Activated CD4-positive, alpha-beta T cell treated with anti-CD3 and anti-CD28 coated beads for 24 hours (primary cell): ENCODE measurements at regions not wholly inside any gene's neighbourhood (a gene's known extent, or its start where the extent isn't known, plus 50 kb on each side); places are given as distances from the start of the nearest gene placed in this dataset.

Experiments used
- DNase-seq, 2 donors: peaks; one replicate each; pipeline ENCODE4 v3.0.0-alpha.2; 2020; ENCODE audit warnings: low read depth in 2 of 2

DNA sequence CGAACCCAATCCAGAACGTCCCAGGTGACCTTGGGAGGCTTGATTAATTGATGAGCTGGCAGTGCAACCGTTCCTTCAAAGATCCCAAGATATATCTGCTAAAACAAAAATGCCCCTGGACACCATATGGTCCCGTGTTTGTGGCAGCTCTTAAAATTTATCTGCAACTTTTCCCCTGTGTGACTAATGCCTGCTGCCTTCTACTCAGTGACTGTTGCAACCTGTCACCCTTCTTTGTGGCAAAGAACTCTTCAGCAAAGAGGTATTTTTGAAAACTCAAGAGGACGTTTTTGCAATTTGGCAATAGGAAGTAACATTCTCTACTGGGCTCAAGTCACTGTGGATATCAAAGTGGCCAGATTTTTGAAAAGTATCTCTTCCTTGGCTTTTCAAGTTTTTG, 75.8 kb upstream of the SOD3 start:
- no peak for DNase-seq

GRCh38 chr4:24720436-24720835, 74.9 kb upstream of the SOD3 start:
- no peak for DNase-seq

DNA sequence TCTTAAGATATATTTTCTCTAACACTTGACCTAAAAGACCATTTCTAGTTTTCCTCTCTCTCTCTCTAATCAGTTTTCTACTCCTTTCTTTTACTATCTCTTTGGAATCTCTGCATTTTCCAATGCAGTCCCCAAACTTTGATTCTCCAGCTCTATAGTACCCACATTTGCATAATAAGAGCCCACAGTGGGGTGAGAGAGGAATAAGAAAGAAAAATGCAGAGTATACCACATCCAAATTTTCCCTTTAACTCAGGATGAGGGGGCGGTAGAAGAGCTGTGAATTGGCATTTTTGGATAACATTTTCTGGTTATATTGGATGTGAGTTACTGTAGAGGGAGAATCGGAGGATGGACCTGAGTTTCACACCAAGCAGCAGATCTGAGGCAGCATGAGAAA, 74.4 kb upstream of the SOD3 start:
- DNase-seq = no peak

- DNase-seq = no peak
These were observed 73.3 kb upstream of the SOD3 start for GRCh38 chr4:24722026-24722568.

- DNase-seq = no peak
These were observed 67.8 kb upstream of the SOD3 start for GRCh38 chr4:24727390-24728224.

- DNase-seq = no peak
These were observed 66.1 kb upstream of the SOD3 start for GRCh38 chr4:24729119-24729730.

DNA sequence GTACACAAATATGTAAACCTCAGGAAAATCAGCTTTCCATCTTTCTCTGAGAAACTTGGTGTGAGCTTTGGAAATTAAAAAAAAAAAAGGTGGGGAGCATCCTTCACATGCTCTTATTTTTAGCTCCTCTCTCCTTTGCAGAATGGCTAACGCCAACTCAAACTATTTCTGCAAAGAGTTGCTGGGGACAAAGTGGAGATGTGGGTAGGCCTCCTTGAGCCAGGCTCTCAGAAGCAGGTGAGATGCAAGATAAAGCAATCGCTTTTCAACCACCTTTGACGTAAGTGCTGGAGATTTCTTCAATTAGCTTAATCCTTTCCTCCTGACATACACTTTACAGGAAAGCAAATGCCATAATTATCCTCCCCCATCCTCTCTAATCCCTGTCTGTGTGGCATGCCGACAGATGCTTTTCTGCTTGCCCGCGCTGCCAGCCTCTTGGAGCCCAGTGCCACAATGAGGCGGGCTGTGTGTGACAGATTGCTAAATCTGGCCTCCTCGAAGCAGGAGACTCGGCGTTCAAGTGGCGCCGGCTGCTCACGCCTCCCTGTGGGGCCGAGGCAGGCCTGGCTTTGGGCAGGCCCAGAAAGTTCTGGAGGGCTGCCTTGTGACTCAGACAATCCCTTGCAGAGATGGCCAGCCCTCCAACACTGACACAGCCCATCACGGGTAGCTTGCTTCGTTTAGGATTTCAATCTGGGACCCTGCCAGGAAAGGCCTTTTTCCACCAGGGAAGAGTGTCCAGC, 64.9 kb upstream of the SOD3 start:
- no peak for DNase-seq

DNA sequence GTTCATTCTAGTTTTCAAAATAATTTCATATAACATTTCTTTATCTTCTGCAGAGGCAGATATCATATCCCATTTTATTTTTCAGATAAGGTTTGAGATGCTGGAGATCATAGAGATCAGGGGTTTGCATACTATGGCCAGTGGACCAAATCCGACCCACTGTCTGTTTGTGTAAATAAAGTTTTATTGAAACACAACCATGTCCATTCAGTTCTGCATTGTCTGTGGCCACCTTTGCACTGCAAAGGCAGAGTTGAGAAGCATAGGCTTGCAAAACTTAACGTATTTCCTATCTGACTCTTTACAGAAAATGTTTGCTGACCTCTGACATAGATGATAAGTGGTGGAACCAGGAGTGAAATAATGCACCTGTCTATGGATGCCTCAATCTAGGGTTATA, 63.9 kb upstream of the SOD3 start:
- no peak for DNase-seq

GRCh38 chr4:24734511-24734910, 60.9 kb upstream of the SOD3 start:
- no peak for DNase-seq

DNA sequence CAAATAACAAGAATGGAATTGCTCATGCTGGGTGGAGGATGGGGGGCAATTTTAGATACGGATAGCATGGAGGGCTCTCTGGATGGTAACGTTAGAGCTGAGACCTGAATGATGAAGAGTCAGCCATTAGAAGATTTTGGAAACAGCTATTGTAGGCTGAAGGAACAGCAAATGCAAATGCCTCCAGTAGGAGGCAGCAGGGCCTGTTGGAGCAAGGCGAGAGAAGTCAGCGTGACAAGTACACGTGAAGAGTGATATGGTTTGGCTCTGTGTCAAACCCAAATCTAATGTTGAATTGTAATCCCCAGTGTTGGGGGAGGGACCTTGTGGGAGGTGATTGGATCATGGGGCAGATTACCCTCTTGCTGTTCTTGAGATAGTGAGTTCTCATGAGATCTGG, 59.3 kb upstream of the SOD3 start:
- no peak for DNase-seq

GRCh38 chr4:24741910-24742309, 53.5 kb upstream of the SOD3 start:
- DNase-seq = no peak

DNA sequence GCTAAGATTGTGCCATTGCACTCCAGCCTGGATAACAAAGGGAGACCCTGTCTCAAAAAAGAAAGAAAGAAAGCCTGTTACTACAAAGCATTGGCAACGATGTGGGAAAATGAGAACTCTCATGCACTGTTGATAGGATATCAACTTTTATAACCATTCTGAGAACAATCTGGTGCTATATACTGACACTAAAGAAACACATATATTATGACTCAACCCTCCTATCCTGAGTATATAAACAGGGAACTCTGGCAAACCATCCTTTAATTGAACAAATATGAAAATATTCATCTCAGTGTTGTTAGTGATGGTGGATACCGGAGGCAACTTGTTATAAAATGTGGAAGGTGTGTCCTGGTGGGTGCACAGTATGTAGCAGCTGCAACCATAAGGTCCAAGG, 53.0 kb upstream of the SOD3 start:
- DNase-seq = no peak

GRCh38 chr4:24742773-24743172, 52.6 kb upstream of the SOD3 start:
- DNase-seq = no peak

GRCh38 chr4:24743206-24743605, 52.2 kb upstream of the SOD3 start:
- no peak for DNase-seq

DNA sequence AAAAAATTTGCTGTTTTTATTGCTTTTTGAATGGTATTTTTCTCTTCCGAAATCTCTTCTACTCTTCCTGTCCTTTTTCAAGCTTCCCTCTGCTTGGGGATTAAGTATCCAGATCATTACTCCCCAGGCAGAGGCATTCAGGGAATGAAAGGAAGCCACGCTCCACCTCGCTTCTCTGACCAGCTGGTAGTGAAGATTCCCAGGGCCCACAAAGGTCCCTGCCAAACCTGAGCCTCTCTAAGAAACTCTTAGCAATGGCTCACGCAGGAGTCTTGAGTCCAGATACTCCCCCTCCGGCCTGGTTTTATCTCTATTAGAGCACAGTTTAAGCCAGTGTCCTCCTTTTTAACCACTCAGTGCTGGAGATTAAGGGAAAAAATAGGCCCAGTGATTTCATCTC, 51.4 kb upstream of the SOD3 start:
- DNase-seq = no peak

DNA sequence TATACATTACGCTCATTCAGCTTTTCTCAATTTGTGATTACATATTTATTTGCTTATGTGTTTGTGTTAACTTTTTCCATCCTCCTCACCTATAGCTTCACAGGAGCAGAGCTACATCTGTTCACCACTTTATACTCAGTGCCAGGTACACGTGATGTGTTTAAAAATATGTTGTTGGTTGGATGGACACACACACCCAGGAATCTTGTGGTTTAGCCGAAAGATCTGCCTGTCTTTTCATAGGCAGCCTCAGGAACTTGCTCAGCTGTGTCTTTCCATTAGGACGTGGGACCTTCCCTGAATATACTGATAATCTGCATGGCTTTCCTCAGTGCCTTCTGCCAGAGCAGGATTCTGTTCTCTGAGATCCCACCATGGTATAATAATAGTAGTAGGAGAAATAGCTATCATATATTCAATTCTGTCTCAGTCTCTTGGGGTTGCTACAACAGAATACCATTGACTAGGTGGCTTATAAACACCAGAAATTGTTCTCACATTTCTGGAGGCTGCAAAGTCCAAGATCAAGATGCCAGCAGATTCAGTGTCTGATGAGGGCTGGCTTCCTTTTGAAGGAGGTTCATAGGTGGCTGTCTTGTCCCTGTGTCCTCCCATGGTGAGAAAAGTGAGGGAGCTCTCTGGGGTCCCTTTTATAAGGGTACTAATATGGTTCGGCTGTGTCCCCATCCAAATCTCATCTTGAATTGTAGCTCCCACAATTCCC, 50.0 kb upstream of the SOD3 start:
- DNase-seq = no peak
